ENCODE measurements at regions not wholly inside any gene's neighbourhood (a gene's known extent, or its start where the extent isn't known, plus 50 kb on each side); places are given as distances from the start of the nearest gene placed in this dataset.

DNA sequence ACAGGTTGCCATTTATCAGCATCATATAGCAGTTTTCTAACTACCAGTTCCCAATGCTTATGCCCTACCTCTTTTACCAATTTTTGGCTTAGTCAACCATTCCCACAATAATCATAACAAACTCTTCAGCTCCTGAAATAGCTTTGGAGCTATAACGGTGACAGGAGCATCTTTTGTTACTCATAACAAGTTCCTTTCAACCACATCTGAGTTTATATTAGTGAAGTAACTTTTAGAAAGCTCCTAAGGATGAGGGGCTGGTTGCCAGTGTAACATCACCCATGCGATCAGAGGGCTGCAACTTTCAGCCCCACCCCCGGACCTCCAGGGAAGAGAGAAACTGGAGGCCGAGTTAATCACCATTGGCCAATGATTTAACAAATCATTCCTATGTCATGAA is 495.3 kb upstream of the RASGRP1 start:
- no peaks in the 10 kb centered on the region for H3K9me2 ChIP-seq (replicated peaks; ENCODE audit: insufficient read depth, low read length)
- H3K4me2 ChIP-seq (ENCODE audit: low read depth, low read length, poor library complexity, severe bottlenecking), result no peak overlapping the region
- TF ChIP-seq EZH2phosphoT487 (conservative IDR thresholded peaks at IDR 0.05; ENCODE audit: low read length), result no peak
- TF ChIP-seq, protein P1, sequence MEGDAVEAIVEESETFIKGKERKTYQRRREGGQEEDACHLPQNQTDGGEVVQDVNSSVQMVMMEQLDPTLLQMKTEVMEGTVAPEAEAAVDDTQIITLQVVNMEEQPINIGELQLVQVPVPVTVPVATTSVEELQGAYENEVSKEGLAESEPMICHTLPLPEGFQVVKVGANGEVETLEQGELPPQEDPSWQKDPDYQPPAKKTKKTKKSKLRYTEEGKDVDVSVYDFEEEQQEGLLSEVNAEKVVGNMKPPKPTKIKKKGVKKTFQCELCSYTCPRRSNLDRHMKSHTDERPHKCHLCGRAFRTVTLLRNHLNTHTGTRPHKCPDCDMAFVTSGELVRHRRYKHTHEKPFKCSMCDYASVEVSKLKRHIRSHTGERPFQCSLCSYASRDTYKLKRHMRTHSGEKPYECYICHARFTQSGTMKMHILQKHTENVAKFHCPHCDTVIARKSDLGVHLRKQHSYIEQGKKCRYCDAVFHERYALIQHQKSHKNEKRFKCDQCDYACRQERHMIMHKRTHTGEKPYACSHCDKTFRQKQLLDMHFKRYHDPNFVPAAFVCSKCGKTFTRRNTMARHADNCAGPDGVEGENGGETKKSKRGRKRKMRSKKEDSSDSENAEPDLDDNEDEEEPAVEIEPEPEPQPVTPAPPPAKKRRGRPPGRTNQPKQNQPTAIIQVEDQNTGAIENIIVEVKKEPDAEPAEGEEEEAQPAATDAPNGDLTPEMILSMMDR (IDR thresholded peaks at IDR 0.05; ENCODE audit: insufficient read depth, low read length, poor library complexity, severe bottlenecking), result no peak
- H4K20me1 ChIP-seq (ENCODE audit: low read depth, low read length), result no peaks in the 10 kb centered on the region
- no peak overlapping the region for H3K27ac ChIP-seq (ENCODE audit: low read depth, low read length)
- H2AFZ ChIP-seq (ENCODE audit: low read depth, low read length, severe bottlenecking), result no peak overlapping the region
- H3F3A ChIP-seq (ENCODE audit: insufficient read depth), result no peaks in the 10 kb centered on the region
- H3K27me3 ChIP-seq (ENCODE audit: low read length), result no peaks in the 10 kb centered on the region
- no peaks in the 10 kb centered on the region for H3K9me3 ChIP-seq (ENCODE audit: insufficient read depth, low read length)
- no peaks in the 10 kb centered on the region for H3K36me3 ChIP-seq (ENCODE audit: low read length)
- no peak overlapping the region for H3K4me3 ChIP-seq (ENCODE audit: insufficient read depth, low read length, poor library complexity, severe bottlenecking)
- no peak overlapping the region for H3K9ac ChIP-seq (ENCODE audit: low read length)
- no peaks in the 10 kb centered on the region for H3K79me2 ChIP-seq (ENCODE audit: insufficient read depth, low read length)

GRCh38 chr15:39061952-39062464 is 497.4 kb upstream of the RASGRP1 start:
- Histone ChIP-seq H3K9ac (ENCODE audit: low read length) (no peak overlapping the region), H2AFZ (ENCODE audit: low read depth, low read length, severe bottlenecking) (no peak overlapping the region), H3K4me3 (ENCODE audit: insufficient read depth, low read length, poor library complexity, severe bottlenecking) (no peak overlapping the region), H3F3A (ENCODE audit: insufficient read depth) (no peaks in the 10 kb centered on the region), H3K36me3 (ENCODE audit: low read length) (no peaks in the 10 kb centered on the region), H3K79me2 (ENCODE audit: insufficient read depth, low read length) (no peaks in the 10 kb centered on the region), H3K27me3 (ENCODE audit: low read length) (no peaks in the 10 kb centered on the region), H3K27ac (ENCODE audit: low read depth, low read length) (no peak overlapping the region), H3K9me3 (ENCODE audit: insufficient read depth, low read length) (no peaks in the 10 kb centered on the region), H3K9me2 (replicated peaks; ENCODE audit: insufficient read depth, low read length) (no peaks in the 10 kb centered on the region), H4K20me1 (ENCODE audit: low read depth, low read length) (no peaks in the 10 kb centered on the region), H3K4me2 (ENCODE audit: low read depth, low read length, poor library complexity, severe bottlenecking) (no peak overlapping the region)
- TF ChIP-seq, protein P1 (IDR thresholded peaks at IDR 0.05; ENCODE audit: insufficient read depth, low read length, poor library complexity, severe bottlenecking), result no peak
- no peak for TF ChIP-seq EZH2phosphoT487 (conservative IDR thresholded peaks at IDR 0.05; ENCODE audit: low read length)

DNA sequence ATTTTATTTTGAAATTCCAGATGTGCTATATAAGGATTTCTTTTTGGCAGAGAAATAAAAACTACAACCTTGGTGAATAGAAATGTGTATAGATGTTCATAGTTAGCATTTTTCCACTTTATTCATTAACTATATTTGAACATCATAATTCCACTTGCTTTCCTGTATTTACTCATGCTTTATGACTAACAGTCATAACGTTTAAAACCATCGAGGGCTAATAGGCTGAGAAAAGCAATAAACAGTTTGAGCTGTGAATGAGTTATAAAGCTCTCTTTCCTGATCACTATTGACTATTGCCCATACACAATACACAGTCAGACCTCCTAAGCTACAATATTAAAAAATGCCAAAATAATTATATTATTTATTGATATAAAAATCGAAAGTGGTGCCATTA is 502.1 kb upstream of the RASGRP1 start:
- no peaks in the 10 kb centered on the region for H4K20me1 ChIP-seq (ENCODE audit: low read depth, low read length)
- no peaks in the 10 kb centered on the region for H3K9me3 ChIP-seq (ENCODE audit: insufficient read depth, low read length)
- H3F3A ChIP-seq (ENCODE audit: insufficient read depth), result no peaks in the 10 kb centered on the region
- H3K27ac ChIP-seq (ENCODE audit: low read depth, low read length), result no peak overlapping the region
- H3K27me3 ChIP-seq (ENCODE audit: low read length), result no peaks in the 10 kb centered on the region
- H3K36me3 ChIP-seq (ENCODE audit: low read length), result no peaks in the 10 kb centered on the region
- H2AFZ ChIP-seq (ENCODE audit: low read depth, low read length, severe bottlenecking), result no peak overlapping the region
- H3K79me2 ChIP-seq (ENCODE audit: insufficient read depth, low read length), result no peaks in the 10 kb centered on the region
- H3K4me2 ChIP-seq (ENCODE audit: low read depth, low read length, poor library complexity, severe bottlenecking), result no peak overlapping the region
- no peak for TF ChIP-seq EZH2phosphoT487 (conservative IDR thresholded peaks at IDR 0.05; ENCODE audit: low read length)
- TF ChIP-seq, protein P1 (IDR thresholded peaks at IDR 0.05; ENCODE audit: insufficient read depth, low read length, poor library complexity, severe bottlenecking), result no peak
- no peak overlapping the region for H3K9ac ChIP-seq (ENCODE audit: low read length)
- H3K9me2 ChIP-seq (replicated peaks; ENCODE audit: insufficient read depth, low read length), result no peaks in the 10 kb centered on the region
- no peak overlapping the region for H3K4me3 ChIP-seq (ENCODE audit: insufficient read depth, low read length, poor library complexity, severe bottlenecking)

Measured in SU-DHL-6 (cell line).